Brain pericyte (primary cell): ENCODE measurements at regions not wholly inside any gene's neighbourhood (a gene's known extent, or its start where the extent isn't known, plus 50 kb on each side); places are given as distances from the start of the nearest gene placed in this dataset.

Experiments
- DNase-seq: peaks from one replicate; pipeline ENCODE4 v3.0.0-alpha.2; 2012; ENCODE audit warnings: low read depth, low spot score

DNA sequence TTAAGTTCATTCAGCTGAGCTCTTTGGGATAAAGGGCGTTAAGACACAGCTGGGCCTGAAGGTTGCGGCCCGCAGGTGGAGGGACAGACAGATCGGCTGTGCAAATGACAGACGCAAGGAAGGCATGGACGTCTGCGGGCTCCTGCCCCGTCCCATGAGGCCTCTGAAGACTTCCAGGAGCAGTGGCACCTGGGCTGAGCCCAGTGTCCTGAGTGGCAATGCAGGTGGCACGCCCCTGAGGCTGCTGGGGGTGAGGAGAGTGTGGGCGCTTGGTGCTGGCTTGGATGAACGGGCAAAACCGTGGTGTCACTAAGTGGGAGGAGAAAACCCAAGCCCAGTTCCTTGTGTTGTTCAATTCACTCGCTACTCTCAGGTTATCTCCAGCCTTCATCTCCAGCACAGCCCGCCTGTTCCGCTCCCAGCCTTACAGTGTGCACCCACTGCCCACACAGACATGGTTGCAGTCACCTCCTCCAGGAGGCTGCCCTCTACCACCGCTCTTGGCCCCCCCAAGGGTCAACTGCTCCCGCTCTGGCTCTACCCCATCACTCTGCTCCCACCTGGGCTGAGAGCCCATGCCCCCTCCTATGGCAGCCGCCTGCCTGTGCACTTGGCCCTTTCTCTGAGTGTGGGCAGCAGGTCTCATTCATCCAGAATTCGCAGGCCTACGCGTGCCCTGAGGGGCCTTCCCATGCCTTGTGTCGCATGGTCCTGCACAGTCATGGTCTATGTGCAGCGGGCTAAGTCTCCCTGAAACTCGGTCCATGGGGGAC, 50.3 kb downstream of the PTGR3 start:
- no peak for DNase-seq

GRCh38 chr18:75157851-75158250, 51.1 kb downstream of the PTGR3 start:
- no peak for DNase-seq

GRCh38 chr18:75157381-75157780, 51.6 kb downstream of the PTGR3 start:
- no peak for DNase-seq

DNA sequence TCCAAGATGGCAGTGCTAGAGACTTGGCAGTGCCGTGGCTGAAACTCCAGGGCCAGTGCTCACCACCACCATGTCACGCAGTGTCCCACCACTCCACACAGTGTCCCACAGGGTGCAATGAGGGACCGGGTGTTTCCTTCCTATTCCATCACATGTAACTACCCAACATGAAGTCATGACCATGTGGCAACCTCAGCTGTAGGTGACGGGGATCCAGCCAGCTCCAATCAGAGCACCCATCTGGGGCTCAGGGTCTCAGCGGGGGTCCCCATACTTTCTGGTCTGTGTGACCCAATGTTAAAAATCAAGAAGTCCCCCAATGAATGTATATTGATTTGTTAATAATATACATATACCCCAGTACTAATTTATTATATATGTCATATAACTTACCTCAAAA, 52.1 kb downstream of the PTGR3 start:
- no peak for DNase-seq

- no peak for DNase-seq
These were observed 52.7 kb downstream of the PTGR3 start for GRCh38 chr18:75156139-75156750.

GRCh38 chr18:75154997-75155396, 53.9 kb downstream of the PTGR3 start:
- DNase-seq, result no peak

DNA sequence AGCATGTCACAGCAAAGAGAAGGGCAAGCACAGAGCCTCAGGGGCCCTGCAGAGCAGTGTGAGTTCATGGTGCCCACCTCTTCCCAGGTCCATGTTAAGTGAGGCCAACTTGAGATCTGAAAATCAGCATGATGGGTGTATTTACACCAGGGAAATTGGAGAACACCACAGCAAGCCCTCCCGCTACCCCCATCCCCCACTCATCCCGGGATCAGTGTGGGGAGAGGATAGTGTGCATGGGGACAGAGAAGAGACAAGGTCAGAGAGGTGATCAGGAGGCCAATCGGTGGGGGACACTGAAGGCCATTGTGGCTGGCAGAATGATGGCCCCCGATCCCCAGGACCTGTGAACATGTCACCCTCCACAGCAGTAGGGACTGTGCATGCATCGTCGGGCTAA, 54.7 kb downstream of the PTGR3 start:
- no peak for DNase-seq

DNA sequence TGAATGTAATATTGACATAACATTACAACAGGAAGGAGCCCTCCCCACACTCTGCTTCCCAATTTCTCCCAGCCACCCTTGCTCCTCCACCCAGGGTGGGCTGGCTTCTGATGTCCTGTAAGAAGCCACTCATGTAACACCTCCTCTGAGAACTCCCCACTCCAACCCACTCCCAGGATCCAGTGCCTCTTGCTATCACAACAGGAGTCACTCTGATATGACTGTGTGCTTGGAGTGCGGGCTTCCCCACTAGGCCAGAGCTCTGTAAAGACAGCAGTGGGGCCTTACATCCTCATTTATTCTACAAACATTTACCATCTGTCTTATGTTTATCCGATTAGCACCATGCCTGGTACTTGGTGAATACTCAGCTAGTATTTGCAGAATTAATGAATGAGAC, 65.1 kb downstream of the PTGR3 start:
- DNase-seq, result no peak

GRCh38 chr18:75142677-75143076, 66.3 kb downstream of the PTGR3 start:
- no peak for DNase-seq

GRCh38 chr18:75141734-75142133, 67.2 kb downstream of the PTGR3 start:
- DNase-seq, result no peak

- DNase-seq, result no peak
These were observed 67.8 kb downstream of the PTGR3 start for GRCh38 chr18:75141166-75141565.

DNA sequence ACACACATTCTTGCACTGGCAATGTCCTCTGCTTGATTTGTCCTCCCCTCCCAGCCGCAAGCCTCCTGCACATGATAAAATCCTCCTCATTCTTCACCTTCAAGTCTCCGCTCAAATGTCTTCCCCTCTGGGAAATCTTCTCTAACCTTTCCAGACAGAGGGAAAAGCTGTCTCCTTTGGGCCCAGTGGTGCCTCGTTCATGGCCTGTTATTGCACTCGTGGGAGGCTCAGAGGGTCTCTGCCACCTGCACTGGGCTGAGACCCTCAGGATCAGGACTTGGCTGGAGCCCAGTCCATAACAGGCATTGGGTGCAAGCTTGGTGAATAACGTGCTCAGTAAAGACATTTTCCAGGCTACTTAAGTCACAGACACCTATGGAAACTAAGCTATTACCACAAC, 68.6 kb downstream of the PTGR3 start:
- no peak for DNase-seq

- no peak for DNase-seq
These were observed 69.6 kb downstream of the PTGR3 start for GRCh38 chr18:75139226-75139911.

DNA sequence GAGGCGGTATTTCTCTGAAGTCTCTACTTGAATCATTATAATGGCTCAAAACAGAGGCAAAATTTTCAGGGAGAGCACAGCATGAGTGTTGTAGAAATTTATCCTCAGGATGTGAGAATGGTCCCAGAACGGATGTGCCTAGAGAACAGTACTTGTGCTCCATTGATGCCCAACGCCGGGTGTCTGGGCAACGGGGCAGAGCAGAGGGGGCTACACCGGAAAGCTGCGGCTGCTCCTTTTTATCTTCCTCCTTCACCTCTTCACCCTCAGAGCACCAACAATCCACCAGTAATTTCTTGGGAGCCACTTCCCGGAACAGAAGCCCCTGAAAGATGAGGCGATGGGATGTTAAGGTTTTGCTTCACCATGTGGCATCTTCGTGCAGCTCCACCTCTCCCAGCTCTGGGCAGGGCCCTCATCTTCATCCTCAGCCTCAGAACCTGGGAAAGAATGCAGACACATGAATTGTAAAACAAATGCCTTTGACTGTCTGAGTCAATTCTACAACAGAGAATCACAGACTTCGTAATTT, 71.5 kb downstream of the PTGR3 start:
- no peak for DNase-seq

DNA sequence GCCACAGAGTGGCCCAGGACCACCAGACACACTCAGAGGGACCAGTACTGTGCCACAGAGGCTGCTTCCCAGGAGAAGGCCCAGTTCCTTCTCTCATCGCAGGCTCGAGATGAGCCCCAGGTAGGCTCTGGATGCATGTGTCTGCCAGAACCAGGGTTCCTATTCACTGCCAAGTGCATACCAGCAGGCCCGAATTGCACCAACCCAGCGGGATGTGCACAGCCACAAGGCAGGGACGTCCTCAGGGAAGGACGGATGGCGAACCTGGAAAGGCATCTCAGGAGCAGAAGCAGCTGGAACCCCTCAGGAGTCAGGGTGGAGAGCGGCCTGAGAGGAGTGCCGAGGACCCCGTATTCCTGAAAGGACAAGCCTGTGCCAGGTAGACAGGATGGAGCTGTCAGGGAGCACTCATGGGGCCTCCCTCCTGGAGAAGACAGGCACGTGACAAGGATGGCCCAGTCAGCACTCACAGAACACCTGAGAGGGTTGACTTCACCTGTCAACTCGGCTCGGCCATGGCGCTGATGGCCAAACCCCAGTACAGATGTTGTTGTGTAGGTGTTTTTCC, 73.7 kb downstream of the PTGR3 start:
- DNase-seq, result no peak

DNA sequence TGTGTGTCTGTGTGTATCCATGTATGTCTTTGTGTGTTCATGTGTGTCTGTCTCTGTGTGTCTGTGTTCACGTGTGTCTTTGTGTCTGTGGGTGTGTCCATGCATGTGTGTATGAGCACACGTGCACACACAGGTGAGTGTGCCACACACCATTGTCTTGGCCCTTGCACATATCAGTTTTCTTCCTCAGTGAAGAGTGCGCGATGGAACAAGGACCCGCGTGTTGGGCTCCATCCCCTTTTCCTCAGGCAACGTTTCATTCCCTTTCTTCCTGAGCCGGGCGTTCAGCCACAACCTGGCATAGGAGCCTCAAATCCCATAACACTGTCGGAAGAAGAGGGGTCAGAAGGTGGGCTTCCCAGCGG, 74.3 kb downstream of the PTGR3 start:
- no peak for DNase-seq

DNA sequence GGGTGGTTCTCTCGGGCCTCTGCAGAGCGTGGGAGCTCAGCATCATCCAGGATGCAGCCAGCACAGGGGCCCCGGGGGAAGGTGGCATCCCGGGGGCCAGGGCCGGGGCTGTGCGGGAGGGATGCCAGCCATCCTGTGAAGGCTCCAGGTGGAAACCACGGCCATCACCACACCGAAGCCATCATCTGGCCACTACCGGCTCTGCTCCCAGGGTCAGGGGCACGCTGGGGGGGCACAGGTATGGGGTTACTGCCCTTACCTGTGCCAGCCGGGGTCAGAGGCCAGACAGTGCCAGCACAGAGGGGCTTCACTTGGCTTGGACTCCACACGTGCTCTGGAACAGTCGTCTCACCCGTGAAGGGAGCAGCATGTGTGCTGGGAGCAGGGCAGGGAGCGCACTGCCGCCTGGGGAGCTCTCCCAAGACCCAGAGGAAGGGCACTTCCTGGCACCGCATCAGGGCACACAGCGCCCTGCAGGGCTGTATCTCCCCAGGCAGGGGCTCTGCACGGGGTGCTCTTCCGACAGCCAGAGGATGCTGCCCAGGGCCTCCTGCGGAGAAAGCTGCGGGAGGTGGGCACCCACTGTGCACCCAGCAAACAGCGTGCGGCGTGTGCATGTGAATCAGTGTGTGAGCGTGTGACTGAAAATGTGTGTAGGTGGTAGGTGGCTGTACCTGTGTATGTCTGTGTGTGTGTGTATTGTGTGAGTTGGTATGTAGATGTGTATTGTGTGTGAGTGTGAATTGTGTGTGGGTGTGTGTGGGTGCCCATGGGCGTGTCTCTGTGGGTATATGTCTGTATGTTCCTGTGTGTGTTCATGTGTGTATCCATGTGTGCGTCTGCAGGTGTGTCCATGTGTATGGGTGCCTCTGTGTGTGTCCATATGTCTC, 75.0 kb downstream of the PTGR3 start:
- no peak for DNase-seq

DNA sequence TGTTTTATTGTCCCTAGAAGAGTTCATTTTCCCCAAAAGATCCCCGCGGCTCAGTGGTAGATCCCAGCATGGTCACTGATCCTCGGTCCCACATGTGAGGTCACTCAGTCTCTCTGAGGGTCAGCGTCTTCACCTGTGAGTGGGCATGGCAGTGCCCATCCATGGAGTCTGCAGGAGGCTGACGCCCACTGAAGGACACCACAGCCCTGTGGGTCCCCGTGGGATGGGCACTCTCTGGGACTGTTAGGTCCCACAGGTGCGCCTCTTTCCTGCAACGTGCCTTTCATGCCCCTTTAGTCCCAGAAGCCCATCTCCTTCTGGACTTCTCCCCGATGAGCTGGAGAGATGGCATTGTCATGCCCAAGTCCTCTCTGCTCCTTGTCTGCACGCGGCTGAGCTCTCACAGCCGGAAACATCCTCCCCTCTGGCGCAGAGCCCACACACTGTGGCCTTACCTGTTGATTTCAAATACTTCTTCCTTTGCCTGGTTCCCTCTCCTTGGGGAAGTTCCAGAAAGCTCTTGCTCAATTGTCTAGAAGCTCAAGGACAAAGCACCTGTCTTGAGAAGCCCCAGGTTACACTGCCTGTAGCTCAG, 75.9 kb downstream of the PTGR3 start:
- no peak for DNase-seq

DNA sequence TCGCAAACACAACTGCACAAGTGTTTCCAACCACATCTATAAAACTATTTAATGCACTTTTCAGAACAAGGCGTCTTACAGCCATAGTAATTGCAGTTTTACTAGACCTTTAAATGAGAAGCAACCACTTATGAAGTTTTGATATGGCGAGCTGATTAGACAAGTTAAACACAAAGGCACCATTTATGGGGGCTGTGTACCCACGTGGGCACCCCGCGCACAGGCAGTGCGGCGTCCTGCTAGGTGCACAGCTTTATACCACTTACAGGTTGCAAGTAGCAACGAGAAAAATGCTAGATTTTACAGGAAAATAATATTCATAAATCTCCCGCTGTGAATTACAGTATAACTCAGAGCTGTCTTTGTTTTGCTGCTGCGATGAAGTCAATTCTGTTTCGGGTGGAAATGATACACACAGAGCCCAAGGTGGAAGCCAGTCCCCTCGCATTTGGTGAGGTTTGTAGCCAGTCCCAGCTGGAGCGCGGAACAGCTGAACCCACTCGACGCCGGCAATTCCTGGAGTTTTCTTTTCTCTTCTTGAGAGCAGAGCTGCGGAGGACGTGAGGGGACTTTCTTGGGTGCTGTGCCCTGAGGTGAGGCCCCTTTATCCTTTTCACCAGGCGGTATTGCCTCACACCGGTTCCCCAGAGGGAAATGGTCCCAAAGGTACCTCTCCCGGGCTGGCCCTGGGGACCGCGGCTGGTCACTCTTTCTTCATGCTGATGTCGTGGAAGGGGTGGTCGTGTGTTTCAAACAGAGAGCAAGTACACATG, 76.7 kb downstream of the PTGR3 start:
- no peak for DNase-seq

DNA sequence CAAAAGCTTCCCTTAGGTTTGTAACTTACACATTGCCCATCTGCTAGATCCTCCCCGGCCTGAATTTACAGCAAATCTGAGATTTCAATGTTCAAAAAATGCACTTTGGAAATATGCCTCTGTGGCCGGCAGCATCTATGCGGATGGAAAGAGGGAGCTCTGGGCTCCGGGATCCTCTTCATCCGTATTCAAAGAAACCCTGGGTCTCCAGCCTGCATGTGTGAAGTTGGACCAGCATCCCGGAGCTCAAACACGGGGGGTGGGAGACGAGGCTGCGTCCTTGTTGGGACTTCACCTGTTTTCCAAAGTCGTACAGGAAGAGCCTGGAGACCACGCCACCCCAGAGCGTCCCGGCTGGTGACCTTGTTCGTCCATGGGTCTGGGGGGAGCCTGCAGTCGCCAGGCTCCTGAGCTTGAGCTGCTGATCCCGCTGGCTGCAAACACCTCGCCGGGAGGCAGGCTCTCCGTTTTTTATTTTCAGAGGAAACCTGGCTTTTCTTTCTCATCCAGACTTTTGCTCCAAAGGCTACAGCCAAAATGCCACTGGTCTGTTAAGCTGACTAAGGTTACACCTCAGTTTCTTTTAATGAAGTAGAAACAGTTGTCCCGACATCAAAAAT, 77.4 kb downstream of the PTGR3 start:
- DNase-seq, result no peak
